Mononuclear cell (primary cell): ENCODE measurements at regions not wholly inside any gene's neighbourhood (a gene's known extent, or its start where the extent isn't known, plus 50 kb on each side); places are given as distances from the start of the nearest gene placed in this dataset.

Source experiments
- H3K27me3 ChIP-seq: 2 replicates; pipeline ENCODE4 v1.6.0; 2011; ENCODE audit warnings: low read length, control low read depth; ENCODE audit not compliant: insufficient read depth
- H3K4me1 ChIP-seq: 2 replicates; pipeline ENCODE4 v1.5.1; 2011; ENCODE audit warnings: mild to moderate bottlenecking, low read length, control low read depth; ENCODE audit not compliant: insufficient read depth
- H3K4me3 ChIP-seq: 2 replicates; pipeline ENCODE4 v1.5.1; 2011; ENCODE audit warnings: mild to moderate bottlenecking, low read length, moderate library complexity
- H3K9me3 ChIP-seq: 2 replicates; pipeline ENCODE4 v1.5.1; 2011; ENCODE audit warnings: low read depth, mild to moderate bottlenecking, control low read depth, low read length

DNA sequence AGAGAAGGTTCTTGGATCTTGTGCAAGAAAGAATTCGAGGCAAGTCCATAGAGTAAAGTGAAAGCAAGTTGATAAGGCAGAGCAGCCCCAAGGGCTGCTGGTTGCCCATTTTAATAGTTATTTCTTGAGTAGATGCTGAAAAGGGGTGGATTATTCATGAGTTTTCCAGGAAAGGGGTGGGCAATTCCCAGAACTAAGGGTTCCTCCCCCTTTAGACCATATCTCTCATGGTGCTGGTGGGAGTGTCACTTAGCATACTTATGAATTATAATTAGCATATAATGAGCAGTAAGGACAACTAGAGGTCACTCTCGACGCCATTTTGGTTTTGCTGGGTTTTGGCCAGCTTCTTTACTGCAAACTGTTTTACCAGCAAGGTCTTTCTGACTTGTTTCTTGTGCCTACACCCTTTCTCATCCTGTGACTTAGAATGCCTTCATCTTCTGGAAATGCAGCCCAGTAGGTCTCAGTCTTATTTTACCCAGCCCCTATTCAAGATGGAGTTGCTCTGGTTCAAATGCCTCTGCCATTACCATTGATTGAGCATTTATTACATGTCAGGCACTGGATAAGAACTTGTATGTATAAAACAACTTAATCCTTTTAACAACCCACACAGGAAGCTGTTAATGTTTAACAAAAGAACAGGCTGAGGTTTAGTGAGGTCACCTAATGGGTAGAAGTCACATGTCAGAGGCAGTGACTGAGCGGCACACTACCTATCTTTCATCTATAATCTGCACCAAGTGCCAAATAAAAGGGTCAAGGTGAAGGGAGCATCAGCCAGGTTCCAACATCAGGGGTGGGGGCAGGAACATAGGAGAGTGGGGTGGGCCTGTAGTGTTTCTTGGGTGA lies 250.9 kb downstream of the ICOS start:
- Histone ChIP-seq H3K4me1 (no peaks in the 10 kb centered on the region), H3K27me3 (peaks cover 5% of the 10 kb centered on the region), H3K9me3 (no peaks in the 10 kb centered on the region), H3K4me3 (no peak overlapping the region)

DNA sequence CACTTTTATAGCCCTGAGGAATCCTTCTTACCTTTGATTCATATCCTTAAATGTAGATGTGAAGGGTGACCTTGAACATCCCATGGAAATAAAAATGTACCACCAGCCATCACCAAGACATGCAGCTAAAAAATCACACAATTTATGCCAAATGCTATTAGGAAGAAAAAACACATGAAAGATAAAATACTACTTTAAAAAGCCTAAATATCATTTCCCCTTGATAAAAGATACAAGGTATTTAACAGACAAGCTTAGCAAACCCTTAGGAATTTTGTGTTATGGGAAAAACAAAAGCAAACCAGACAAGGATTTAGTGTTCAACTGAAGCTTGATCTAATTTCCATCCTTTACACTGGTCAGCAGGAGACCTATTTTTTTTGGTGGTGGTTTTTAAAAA lies 255.0 kb downstream of the ICOS start:
- Histone ChIP-seq H3K4me1 (no peaks in the 10 kb centered on the region), H3K4me3 (no peak overlapping the region), H3K27me3 (no peaks in the 10 kb centered on the region), H3K9me3 (no peaks in the 10 kb centered on the region)

DNA sequence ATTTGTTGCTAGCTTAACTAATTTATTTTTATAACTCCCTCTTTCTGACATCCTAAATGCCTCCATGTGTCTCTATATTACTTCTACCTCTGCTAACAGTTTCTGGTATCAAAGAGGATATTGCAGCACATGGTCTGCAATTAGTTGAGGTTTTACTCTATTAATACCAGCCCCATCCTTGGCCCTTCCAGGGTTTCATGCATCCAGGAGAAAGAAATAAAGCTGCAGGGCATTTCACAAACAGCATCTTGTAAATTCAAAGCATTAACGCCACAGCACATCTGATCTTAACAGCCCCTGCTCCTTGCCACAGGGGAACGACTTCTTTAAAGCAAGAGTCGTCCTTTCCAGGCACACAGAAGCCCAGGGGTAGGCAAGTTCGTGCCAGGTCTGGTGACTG lies 258.9 kb downstream of the ICOS start:
- no peaks in the 10 kb centered on the region for H3K27me3 ChIP-seq
- H3K9me3 ChIP-seq = no peaks in the 10 kb centered on the region
- H3K4me1 ChIP-seq = no peaks in the 10 kb centered on the region
- no peak overlapping the region for H3K4me3 ChIP-seq

DNA sequence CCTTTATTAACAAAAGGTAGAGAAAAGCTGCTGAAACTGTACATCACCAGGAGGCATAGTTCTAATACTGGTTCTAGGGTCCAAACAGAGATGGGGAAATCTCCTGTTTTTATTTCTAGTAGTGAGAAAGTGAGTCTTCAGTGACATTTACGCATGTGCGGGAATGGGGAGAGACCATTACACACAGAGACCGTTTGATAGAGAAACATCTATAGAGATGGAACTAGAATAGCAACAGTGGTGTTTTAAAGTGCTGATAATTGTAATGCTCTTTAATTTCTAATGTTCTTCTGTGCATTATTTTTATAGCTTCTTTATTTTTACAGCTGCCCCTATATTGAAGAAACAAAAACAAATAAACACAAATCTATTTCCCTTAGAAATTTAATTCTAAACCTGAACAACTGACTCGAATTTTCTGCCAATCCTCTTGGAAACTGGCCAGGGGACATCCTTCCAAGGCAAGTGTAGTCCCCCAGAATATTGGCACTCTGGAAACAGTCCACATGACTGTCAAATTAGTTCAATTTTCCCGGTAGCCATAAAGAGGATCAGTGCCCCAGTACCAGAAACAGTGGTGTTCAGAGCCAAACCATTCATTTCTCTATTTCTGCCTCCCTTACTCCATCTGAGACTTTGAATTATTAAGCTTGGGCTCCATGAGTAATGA lies 260.9 kb downstream of the ICOS start:
- Histone ChIP-seq H3K4me3 (no peak overlapping the region), H3K9me3 (no peaks in the 10 kb centered on the region), H3K4me1 (no peaks in the 10 kb centered on the region), H3K27me3 (no peaks in the 10 kb centered on the region)

DNA sequence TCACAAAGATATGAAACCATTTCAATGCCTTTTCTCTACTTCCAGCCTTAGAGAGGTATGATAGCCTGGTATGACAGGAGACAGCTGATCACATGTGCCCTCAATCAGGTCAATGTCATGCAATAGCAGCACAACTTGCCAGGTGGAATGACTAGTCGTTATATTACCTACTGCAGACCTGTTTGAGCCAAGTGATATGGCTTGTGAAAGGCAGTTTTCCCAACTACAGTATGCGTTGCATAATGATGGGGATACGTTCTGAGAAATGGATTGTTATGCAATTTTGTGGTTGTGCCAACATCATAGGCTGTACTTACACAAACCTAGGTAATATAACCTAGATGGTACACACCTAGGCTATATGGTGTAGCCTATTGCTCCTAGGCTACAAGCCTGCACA lies 262.8 kb downstream of the ICOS start:
- Histone ChIP-seq H3K9me3 (no peaks in the 10 kb centered on the region), H3K27me3 (no peaks in the 10 kb centered on the region), H3K4me1 (no peaks in the 10 kb centered on the region)

DNA sequence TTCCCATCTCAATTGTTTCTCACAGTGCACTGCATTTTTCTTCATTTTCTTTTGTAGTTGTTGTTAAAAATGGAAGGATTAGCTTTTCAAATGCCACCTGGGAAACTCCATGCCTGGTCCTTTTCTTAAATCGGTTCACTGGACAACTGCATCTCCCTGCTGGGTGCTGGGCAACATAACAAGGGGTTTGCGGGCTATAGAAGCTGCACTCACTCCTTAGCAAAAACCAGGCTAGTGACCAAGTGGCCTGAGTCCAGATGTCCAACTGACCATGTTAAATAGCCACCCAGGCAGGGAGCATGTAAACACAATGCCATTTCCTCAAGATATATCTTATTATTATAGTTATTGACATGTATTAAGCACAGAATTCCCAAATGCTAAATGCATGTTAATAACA lies 264.9 kb downstream of the ICOS start:
- H3K4me3 ChIP-seq = no peak overlapping the region
- no peaks in the 10 kb centered on the region for H3K9me3 ChIP-seq
- H3K27me3 ChIP-seq = no peaks in the 10 kb centered on the region
- H3K4me1 ChIP-seq = no peaks in the 10 kb centered on the region

More for the DNA sequence above, 262.8 kb downstream of the ICOS start:
- no peak overlapping the region for H3K4me3 ChIP-seq

DNA sequence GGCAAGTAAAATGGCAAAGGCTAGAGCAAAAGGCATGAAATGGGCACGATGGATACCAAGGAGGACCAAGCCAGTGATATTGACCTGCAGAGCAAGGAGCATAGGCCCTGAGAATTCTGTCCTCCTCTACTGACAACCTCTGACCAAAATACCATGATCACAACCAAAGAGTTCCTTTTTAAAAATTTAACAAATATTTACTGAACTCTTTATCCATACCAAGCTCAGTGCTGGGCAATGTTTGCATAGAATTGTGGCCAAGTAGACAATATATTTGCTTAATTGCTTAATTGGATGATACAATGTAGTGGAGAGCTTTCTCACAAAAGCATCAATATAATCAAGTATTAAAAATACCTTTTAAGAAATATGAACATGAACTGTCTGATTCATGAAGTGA lies 265.7 kb downstream of the ICOS start:
- H3K4me1 ChIP-seq = no peaks in the 10 kb centered on the region
- H3K27me3 ChIP-seq = no peaks in the 10 kb centered on the region
- H3K4me3 ChIP-seq = no peak overlapping the region
- H3K9me3 ChIP-seq = no peaks in the 10 kb centered on the region

DNA sequence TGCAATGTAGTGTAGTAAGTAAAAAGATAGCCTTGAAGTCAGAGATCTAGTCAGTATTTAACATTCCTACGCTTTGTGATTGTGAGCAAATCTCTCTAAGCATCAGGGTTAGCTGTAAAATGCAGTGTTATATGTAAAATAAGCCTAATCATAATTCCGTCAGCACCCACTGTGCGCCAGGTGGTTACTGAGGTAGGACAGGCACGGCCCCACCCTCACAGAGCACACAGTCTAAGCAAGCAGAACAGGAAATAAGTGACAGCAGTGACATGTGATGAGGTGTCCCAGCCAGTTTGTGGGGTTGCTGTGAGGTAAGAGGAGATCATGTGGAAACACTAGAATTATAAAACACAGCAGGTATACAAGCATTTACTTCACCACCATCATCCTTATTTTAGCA lies 267.1 kb downstream of the ICOS start:
- Histone ChIP-seq H3K27me3 (no peaks in the 10 kb centered on the region), H3K9me3 (no peaks in the 10 kb centered on the region), H3K4me3 (no peak overlapping the region), H3K4me1 (no peaks in the 10 kb centered on the region)

DNA sequence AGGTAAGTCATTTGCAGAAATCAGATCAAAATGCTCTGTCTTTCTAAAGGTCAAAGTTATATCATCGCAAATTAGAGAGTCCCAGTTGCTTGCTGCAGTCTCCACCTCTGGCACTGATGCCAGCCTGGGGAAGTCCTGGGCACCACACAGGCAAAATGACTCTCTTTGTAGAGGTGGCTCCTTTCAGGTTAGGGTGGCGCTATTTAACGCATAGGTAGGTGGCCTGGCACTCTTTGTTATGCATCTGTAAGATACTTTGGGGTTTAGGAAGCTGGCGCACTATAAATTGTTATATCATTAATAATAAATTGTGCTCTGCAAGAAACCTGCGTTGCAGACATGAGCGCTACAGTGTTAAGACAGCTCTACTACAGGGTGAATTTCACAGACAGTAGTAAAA lies 268.5 kb downstream of the ICOS start:
- no peaks in the 10 kb centered on the region for H3K9me3 ChIP-seq
- no peaks in the 10 kb centered on the region for H3K4me1 ChIP-seq
- no peaks in the 10 kb centered on the region for H3K27me3 ChIP-seq
- no peak overlapping the region for H3K4me3 ChIP-seq

DNA sequence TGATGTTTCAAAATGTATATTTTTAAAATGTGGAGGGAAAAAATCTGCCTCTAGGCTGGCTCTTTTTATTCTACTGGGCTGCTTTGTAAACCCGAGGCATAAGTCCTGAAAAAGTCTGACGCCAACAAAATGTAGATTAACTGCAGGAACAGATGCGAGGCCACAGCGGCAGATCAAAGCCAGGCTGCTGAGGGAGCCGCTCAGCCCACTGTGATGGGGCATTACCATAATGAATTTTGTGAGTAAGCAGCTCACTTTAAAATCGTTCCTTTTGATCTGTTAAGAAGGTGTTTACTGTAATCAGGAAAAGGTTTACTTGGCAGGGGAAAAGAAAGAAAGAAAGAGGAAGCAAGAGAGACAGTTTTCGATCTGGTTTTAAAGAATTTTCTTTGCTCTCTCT lies 269.0 kb downstream of the ICOS start:
- H3K4me1 ChIP-seq = no peaks in the 10 kb centered on the region
- H3K27me3 ChIP-seq = no peaks in the 10 kb centered on the region
- no peak overlapping the region for H3K4me3 ChIP-seq
- H3K9me3 ChIP-seq = no peaks in the 10 kb centered on the region

DNA sequence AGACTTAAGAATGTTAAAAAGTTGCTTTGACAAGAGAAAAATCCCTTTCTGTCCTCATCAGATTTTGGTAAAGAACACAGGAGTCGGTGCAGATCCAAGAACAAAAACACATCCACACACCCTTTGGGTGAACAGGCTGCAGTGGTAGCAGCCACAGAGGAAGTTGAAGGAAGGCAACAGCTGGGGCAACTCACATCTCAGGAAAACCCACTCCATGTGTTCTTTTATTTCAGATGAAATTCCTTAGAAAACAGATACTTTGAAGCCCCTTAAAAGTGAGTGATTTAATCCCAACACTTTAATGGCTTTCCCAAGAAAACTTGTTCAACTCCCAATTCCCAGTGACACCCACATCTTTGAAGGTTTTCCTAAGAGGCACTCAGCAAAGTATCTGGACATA lies 271.3 kb downstream of the ICOS start:
- H3K27me3 ChIP-seq = no peaks in the 10 kb centered on the region
- no peaks in the 10 kb centered on the region for H3K9me3 ChIP-seq

DNA sequence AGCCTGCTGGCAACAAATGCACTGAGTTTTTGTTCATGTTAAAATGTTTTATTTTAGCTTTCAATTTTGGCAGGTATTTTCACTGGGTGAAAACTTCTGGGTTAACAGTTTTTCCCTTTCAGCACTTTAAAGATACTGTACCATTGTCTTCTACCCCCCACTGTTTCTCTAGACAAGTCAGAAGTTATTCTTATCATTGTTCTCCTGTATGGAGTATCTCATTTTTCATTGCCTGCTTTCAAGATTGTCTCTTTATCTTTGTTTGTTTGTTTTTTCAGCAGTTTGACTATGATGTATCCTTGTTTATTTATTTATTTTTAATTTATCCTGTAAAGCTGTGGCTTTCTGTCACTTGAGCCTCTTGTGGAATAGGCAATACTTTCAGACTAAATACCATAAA lies 277.0 kb downstream of the ICOS start:
- H3K4me3 ChIP-seq = no peak overlapping the region
- no peaks in the 10 kb centered on the region for H3K27me3 ChIP-seq
- H3K4me1 ChIP-seq = no peaks in the 10 kb centered on the region
- H3K9me3 ChIP-seq = peaks cover 6% of the 10 kb centered on the region

More for the DNA sequence above, 271.3 kb downstream of the ICOS start:
- no peaks in the 10 kb centered on the region for H3K4me1 ChIP-seq
- no peak overlapping the region for H3K4me3 ChIP-seq

DNA sequence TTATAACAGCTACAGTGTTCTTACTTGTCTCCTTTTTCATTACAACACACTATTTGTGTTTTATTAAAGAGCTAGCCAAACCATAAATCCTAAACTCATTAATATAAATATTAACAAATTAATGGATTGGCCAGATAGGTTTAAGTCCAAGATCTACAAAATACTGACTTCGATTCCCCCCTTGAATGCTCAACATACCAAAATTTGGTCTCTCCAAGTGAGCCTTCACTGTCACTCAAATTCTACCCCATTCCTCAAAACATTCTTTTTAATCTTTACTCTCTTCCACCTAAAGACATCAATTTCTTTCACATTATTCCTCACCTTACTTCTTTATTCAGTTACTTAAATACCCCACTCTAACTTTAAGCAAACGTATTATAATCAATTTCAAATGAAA lies 281.5 kb downstream of the ICOS start:
- Histone ChIP-seq H3K9me3 (peaks cover 6% of the 10 kb centered on the region), H3K27me3 (no peaks in the 10 kb centered on the region), H3K4me3 (no peak overlapping the region), H3K4me1 (no peaks in the 10 kb centered on the region)

DNA sequence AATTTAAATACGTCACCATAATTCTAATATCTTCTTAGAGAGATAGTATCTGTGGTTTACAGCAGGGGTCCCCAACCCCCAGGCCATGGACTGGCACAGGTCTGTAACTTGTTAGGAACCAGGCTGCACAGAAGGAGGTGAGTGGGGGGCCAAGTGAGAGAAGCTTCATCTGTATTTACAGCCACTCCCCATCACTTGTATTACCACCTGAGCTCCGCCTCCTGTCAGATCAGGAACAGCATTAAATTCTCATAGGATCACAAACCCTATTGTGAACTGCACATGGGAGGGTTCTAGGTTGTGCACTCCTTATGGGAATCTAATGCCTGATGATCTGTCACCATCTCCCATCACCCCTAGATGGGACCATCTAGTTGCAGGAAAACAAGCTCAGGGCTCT lies 282.6 kb downstream of the ICOS start:
- H3K27me3 ChIP-seq = no peaks in the 10 kb centered on the region
- H3K4me3 ChIP-seq = no peak overlapping the region
- H3K9me3 ChIP-seq = no peaks in the 10 kb centered on the region
- H3K4me1 ChIP-seq = no peaks in the 10 kb centered on the region

DNA sequence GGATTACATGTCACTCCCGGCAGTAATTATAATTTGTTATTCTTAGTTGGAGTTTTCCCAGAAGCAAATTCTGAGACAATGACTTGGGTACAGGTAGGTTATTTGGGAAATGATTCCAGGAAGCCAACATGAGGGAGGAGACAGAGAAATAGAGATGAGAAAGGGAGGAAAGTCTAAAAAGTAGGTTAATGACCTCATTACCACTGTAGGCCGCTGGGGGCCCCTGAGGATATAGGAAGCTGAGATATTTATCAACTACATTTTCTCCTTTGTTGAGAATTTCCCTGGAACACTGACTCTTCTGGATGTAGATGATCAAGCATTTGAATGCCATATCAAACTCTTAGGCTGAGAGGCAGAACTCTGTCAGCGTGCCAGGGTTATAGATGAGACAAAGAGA lies 284.3 kb downstream of the ICOS start:
- no peaks in the 10 kb centered on the region for H3K9me3 ChIP-seq
- H3K4me1 ChIP-seq = no peaks in the 10 kb centered on the region
- no peaks in the 10 kb centered on the region for H3K27me3 ChIP-seq
- no peak overlapping the region for H3K4me3 ChIP-seq

DNA sequence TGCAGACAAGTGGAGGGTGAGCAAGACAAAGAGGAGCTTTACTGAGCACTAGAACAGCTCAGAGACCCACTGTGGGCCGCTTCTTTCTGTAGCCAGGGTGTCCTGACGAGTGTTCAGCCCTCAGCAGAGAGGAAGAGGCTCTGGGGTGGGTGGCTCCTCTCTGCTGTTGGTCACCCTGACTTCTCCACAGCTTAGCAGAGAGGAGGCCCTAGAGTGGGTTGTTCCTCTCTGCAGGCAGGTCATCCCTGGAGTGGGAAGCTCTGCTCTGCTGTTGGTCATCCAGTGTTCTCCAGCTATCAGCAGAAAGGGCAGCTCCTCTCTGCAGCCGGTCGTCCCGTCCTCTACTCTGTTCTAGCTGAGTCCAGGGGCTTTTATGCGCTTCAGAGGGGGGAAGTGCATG lies 286.5 kb downstream of the ICOS start:
- Histone ChIP-seq H3K27me3 (no peaks in the 10 kb centered on the region), H3K4me1 (no peaks in the 10 kb centered on the region), H3K9me3 (no peaks in the 10 kb centered on the region), H3K4me3 (no peak overlapping the region)
